ENCODE measurements at regions not wholly inside any gene's neighbourhood (a gene's known extent, or its start where the extent isn't known, plus 50 kb on each side); places are given as distances from the start of the nearest gene placed in this dataset.

DNA sequence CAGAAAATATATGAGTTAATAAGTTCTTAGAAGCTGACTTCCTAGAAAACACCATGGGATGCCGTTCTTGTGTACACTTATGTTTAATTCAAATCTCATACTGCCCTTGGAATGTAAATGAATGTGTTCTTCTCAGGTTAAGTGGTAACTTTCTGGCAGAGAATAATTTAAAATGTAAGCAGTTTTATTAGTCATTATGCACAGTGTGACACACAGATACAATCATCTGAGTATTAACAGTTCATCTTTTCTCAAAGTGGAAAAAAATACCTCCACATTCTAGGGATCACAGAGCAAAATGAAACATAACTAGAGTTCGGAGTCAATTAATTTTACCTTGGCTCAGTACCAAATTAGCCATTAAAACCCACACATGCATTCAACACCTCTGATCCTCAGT, 508.1 kb downstream of the CDH9 start:
- Histone ChIP-seq H3K9me3 (no peaks in the 10 kb centered on the region), H3K36me3 (no peaks in the 10 kb centered on the region), H3K4me1 (no peaks in the 10 kb centered on the region), H3K27me3 (no peaks in the 10 kb centered on the region), H3K4me3 (no peak overlapping the region), H3K27ac (no peak overlapping the region)
- DNase-seq (no peak), ATAC-seq (no peak), FAIRE-seq (no peak)
- WGBS, 2 donors, result 25 to 48% methylated on average over 2 of the region's 2 CpGs
- TF ChIP-seq, protein P1, sequence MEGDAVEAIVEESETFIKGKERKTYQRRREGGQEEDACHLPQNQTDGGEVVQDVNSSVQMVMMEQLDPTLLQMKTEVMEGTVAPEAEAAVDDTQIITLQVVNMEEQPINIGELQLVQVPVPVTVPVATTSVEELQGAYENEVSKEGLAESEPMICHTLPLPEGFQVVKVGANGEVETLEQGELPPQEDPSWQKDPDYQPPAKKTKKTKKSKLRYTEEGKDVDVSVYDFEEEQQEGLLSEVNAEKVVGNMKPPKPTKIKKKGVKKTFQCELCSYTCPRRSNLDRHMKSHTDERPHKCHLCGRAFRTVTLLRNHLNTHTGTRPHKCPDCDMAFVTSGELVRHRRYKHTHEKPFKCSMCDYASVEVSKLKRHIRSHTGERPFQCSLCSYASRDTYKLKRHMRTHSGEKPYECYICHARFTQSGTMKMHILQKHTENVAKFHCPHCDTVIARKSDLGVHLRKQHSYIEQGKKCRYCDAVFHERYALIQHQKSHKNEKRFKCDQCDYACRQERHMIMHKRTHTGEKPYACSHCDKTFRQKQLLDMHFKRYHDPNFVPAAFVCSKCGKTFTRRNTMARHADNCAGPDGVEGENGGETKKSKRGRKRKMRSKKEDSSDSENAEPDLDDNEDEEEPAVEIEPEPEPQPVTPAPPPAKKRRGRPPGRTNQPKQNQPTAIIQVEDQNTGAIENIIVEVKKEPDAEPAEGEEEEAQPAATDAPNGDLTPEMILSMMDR (IDR thresholded peaks at IDR 0.05), result no peak
- intact Hi-C loops (cut with DNase I), result no loop called here

DNA sequence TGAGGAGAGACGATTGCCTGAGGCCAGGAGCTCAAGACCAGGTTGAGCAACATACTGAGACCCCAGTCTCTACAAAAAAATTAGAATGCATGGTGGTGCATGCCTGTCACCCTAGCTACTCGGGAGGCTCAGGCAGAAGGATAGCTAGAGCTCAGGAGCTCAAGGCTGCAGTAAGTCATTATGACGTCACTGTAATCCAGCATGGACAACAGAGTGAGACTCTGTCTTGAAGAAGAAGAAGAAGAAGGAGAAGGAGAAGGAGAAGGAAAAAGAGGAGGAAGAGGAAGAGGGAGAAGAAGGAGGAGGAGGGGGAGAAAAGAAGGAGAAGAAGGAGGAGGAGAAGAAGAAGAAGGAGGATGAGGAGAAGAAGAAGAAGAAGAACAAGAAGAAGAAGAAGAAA, 519.1 kb downstream of the CDH9 start:
- Histone ChIP-seq H3K27ac (no peak overlapping the region), H3K4me1 (no peaks in the 10 kb centered on the region), H3K4me3 (no peak overlapping the region), H3K27me3 (no peaks in the 10 kb centered on the region), H3K36me3 (no peaks in the 10 kb centered on the region), H3K9me3 (no peaks in the 10 kb centered on the region)
- FAIRE-seq (no peak), DNase-seq (no peak), ATAC-seq (no peak)
- TF ChIP-seq, protein P1 (IDR thresholded peaks at IDR 0.05), result no peak
- intact Hi-C loops (cut with DNase I), result no loop called here
- WGBS, 2 donors, result 33 to 38% methylated on average over 3 of the region's 3 CpGs

DNA sequence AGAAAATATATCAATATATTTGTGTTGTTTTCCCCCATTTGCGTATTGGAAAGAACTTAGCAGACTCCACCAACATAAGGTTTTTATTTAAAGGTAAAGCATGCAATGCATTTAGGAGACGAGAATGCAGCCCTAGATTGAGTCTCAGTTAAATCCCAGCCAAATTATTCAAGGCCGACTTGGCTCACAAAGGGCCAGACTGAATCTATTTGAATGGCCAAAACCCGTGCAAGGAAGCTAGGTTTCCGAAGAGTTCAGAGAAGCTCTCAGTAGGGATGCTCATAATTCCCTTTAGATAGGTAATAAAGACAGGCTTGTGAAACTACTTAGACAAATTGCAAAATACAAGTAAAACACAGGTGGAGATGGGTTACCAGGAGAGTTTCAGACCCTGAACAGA, 520.3 kb downstream of the CDH9 start:
- no peaks in the 10 kb centered on the region for H3K9me3 ChIP-seq
- no peaks in the 10 kb centered on the region for H3K27me3 ChIP-seq
- TF ChIP-seq, protein P1 (IDR thresholded peaks at IDR 0.05), result no peak
- no peaks in the 10 kb centered on the region for H3K36me3 ChIP-seq
- intact Hi-C loops (cut with DNase I), result no loop called here
- ATAC-seq, result no peak
- 51 to 75% methylated on average over 5 of the region's 5 CpGs for WGBS, 2 donors
- FAIRE-seq, result no peak
- no peak overlapping the region for H3K27ac ChIP-seq
- no peaks in the 10 kb centered on the region for H3K4me1 ChIP-seq
- no peak for DNase-seq
- H3K4me3 ChIP-seq, result no peak overlapping the region

DNA sequence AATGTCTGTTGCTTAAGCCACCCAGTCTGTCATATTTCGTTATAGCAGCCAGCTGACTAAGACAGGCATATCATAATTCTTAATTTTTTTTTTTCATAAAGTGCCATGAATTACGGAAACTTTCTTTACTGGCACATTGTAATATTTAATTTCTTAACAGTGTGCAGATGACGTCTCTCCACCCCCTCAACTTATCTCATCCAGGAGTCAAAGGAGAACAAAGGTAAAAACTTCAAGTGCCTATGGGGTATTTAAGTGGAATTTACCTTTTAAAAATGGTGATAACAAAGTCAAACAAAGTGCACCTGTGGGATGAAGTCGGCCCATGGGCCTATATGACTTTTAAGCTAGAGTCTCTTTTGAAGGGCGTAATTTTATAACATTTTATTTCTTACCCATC, 539.4 kb downstream of the CDH9 start:
- TF ChIP-seq, protein P1 (IDR thresholded peaks at IDR 0.05), result no peak
- peaks cover 0 to 6% (median 0%) of the 10 kb centered on the region in 4 donors for H3K27me3 ChIP-seq
- no peak overlapping the region for H3K4me3 ChIP-seq
- intact Hi-C loops (cut with DNase I), result no loop called here
- FAIRE-seq (no peak), DNase-seq (no peak), ATAC-seq (no peak)
- H3K27ac ChIP-seq, result no peak overlapping the region
- no peaks in the 10 kb centered on the region for H3K9me3 ChIP-seq
- WGBS, 2 donors, result 29 to 30% methylated on average over 5 of the region's 5 CpGs
- H3K4me1 ChIP-seq, result no peaks in the 10 kb centered on the region
- H3K36me3 ChIP-seq, result no peaks in the 10 kb centered on the region

DNA sequence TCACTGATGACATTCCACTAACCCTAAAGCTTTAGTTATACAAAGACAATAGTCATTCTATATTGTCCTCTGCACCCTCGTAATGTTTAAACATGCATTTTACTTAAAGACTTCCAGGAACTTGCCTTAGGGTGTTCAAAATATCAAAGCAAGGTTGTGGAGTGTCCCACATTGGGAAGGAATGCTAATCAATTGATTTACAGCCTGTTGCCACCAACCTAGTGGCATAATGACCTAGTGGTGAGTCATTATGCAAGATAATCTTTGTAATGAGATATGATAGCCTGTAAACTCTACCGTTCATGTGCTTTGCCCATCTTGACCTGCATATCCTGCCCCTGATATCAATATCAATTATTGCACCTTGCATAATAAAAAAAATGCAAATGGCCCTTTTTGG, 542.9 kb downstream of the CDH9 start:
- no peaks in the 10 kb centered on the region for H3K4me1 ChIP-seq
- peaks cover 0 to 6% (median 0%) of the 10 kb centered on the region in 4 donors for H3K27me3 ChIP-seq
- 21 to 34% methylated on average over 2 of the region's 2 CpGs for WGBS, 2 donors
- ATAC-seq, result no peak
- intact Hi-C loops (cut with DNase I), result no loop called here
- H3K36me3 ChIP-seq, result no peaks in the 10 kb centered on the region
- no peak for DNase-seq
- no peak overlapping the region for H3K4me3 ChIP-seq
- TF ChIP-seq, protein P1 (IDR thresholded peaks at IDR 0.05), result no peak
- FAIRE-seq, result no peak
- no peaks in the 10 kb centered on the region for H3K9me3 ChIP-seq
- H3K27ac ChIP-seq, result no peak overlapping the region

All from pancreas (tissue), 10 donors.